CD4-positive, alpha-beta T cell treated with Interleukin-4 for 1 hour (primary cell): ENCODE measurements at regions not wholly inside any gene's neighbourhood (a gene's known extent, or its start where the extent isn't known, plus 50 kb on each side); places are given as distances from the start of the nearest gene placed in this dataset.

Experiments used
- DNase-seq, 2 donors: peaks; one replicate each; pipeline ENCODE4 v3.0.0-alpha.2; 2020 to 2022

DNA sequence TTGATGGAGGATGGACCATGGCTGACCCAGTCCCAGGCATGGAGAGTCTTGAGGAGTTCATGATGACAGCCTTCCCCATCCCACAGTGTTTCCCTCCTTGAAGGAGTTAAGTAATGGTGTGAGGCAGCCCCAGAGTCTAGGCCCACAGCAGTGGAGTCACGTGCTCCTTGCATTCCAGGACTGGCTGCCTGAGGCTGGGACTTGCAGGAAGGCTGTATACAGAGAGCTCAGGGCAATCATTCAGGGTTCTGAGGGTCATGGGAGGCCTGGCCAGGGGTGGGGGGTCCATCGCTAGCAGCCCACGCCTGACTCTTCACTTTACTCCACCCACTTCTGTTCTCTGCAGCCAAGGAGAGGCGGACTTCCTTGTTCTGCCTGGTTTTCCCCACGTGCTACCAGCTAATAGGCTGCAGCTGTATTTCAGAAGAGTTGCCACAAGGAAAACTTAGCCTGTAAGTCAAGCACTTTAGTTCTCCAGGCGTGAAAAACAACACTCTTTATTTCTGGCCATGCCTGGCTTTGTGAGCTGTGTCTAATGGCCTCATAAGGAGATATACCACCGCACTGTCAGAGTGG lies 272.5 kb downstream of the DHX35 start:
- DNase-seq, result no peak

DNA sequence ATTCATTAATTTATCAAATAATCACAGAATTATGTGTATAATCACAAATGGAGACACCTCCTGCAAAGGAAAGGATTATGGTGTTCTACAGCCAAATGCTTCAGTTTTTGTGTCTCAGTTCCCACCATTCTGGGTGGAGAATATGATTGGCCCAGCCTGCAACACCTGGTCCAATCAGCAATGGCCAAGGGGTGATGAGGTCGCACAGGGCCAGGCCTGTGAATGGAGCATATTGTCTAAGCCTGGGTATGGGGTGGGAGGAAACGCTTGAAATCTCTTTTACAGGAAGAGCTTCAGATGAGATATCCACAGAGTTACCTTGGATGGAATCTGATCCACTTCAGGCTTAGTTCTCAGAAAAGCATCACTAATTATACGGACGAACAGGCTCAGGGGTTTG lies 271.6 kb downstream of the DHX35 start:
- DNase-seq, result no peak

DNA sequence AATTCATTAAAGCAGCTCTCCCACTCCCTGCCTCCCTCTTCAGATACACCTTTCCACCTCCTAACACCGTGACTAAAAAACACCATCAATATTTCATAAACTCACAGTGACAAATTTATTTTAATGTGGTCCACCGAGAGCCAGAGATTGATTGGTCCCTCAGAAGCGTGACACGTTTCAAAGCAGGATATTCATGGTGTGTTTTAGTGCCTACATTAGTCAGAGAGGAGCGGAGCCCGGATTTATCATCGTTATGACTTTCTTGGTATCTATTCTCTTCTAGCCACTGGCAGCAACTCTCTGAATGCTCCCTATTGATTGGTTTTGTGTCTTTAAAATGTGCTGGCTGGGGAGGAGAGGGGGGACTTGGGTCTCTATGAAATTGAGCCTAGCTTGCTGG lies 265.3 kb downstream of the DHX35 start:
- DNase-seq, result no peak

DNA sequence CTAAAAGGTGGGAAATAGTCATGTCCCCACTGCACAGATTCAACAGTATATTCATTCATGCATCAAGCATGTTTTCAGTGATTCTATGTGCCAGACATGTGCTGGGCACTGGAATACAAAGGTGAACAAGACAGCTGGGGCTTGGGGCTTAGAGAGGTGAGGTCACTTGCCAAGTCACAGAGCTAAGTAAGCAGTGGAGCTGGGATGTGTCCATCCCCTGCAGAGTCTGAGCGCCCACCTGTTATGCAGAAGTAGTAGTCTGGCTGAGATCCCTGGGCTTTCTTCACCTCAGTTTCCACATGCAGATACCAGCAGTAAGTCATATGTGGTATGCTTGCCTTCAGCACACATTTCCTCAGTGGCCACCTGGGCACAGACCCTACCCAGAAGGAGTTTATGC lies 263.8 kb downstream of the DHX35 start:
- DNase-seq, result no peak

DNA sequence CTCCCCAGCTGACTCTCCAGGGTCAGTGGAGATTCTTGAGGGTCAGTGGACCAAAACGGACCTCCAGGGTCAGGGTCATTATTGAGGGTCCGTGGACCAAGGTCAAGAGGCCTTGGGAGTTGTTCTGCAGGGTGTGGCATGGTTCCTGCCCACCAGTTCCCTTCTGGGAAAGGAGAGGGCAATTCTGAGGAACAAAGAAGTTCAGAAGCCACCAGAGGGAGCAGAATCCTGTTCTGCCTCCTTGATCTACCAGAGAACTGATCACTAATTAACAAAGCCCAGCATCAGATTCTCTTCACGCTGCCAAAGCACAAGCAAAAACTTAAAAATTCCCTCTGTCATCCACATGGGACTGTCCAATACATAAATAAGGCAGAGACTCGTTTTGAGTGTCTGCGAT lies 263.4 kb downstream of the DHX35 start:
- no peak for DNase-seq

DNA sequence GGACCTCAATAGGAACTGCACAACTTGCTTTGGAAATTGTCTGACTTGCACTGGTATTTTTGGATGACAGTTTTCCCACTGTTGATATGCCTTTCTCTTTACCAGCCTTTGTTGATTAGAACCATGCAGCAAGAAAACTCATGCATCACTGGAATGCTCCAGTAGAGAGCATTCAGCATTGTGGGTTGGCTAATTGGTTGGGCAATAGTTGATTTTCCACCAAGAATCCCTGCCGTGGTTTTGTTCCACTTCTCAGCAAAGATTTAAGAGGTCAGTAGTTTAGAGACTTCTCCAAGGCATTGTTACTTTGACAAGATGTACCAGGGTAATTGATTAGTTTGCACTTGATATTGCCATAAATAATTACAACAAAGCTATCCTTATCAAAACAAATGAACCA lies 260.0 kb downstream of the DHX35 start:
- DNase-seq, result no peak

DNA sequence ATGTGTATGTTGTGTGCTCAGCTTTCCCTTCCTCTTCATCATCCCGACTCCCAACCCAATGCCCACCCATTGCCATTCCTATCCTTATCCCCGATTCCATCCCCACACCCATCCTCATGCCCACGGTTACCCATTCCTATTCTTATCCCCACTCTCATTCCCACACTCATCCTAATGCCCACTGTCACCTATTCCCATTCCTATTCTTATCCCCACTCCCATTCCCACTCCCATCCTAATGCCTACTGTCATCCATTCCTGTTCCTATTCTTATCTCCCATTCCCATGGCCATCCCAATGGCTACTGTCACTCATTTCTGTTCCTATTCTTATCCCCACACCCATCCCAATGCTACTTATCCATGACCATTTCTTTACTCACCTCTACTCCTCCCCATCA lies 254.1 kb downstream of the DHX35 start:
- DNase-seq, result no peak

DNA sequence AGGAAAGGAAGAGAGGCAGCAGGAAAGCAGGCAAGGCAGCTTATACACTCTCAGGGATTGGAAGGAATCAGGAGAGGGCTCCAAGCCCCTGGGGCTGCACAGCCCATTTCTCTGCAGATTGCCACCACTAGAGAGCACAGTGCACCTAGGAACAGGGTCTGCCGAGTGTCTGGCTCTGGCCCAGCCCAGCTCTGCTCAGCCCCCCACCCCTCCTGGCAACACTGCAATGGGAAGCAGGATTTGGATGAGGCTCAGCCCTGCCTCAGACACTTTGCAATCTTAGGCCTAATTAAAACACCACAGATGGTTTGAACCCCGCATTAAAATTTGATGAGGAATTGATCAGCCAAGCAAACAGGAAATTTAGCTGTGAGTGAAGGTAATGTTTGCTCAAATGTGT lies 252.7 kb downstream of the DHX35 start:
- no peak for DNase-seq

DNA sequence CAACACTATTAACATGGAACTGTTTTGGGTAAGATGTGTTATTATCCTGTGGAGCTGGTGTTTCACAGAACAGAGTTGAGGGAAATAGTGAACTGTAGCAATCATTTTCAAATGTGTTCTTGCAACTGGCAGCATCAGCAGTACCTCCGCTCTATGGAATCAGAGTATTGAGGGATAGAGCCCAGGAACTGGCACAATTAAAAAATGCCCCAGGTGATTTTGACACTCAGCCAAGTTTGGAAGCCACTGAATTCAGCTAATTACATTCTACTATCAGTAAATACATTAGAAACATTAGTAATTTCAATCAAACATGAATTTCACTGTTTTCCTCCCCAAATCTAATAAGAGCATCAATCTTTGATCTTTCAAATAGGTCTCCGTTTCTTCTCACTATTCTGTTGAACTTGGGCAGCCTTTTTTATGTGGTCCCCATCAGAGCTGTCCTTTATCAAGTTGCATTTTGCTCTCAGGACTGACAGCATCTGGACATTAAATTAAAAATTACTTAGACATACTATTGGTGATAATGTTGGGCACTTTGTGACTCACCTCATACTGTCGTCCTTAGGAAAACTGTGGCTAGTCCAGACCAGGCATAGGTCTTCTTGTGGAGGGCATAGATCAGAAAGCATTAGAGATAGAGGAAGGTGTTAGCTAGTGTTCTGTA lies 251.5 kb downstream of the DHX35 start:
- DNase-seq, result no peak

DNA sequence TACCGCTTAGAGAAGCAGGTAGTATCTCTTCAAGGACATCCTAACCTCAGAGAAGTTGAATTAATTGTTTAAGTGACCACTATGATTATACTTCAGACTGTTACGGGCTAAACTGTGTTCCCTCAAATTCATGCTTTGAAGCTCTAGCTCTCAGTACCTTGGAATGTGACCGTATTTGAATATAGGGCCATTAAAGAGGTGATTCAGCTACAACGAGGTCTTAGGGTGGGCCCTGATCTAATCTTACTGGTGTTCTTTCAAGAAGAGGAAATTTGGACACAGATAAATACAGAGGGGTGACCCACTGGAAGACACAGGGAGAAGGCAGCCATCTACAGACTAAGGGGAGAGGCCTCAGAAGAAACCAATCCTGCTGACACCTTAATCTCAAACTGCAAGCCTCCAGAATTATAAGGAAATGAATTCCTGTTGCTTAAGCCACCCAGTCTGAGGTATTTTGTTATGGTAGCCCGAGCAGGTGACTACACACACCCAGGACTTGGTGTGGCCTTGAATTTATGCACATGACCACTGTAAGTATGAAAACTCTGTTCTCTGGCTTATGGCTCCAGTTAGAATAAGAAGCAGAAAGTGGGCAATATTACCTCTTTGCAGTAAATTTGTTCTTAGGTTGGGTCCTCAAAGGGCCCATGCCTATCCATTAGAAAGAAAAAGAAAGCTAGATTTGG lies 249.1 kb downstream of the DHX35 start:
- no peak for DNase-seq

DNA sequence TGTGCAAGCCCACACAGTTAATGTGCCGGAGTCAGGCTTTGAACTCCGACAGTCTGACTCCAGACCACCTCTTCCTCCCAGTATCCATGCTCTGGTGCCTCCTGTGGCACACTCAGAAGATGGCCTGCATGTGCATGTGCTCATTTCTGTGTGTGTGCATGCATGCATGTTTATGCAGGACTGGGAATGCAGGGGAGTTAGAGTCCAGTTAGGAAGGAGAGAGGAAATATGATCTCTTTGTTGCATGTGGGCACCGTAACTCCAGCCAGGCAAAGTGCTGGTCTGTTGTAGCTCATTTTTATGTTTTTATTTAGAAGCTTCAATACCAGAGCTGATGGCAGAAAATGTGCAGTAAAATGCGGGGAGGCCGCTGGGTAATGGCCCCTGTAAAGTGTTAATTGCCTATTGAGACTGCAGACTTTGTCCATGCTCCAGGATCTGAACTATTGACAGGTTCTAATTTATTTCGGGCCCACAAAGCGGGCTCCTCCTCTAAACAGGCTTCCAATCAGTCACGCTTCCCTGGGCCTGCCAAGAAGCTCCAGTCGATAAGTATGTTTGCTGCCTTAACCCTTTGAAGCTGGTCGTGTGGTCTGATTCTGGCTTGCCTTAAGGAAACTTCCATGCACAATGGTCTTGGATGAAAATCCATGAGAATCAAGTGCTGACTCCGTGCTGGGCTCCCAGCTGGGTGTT lies 248.3 kb downstream of the DHX35 start:
- DNase-seq, result no peak

DNA sequence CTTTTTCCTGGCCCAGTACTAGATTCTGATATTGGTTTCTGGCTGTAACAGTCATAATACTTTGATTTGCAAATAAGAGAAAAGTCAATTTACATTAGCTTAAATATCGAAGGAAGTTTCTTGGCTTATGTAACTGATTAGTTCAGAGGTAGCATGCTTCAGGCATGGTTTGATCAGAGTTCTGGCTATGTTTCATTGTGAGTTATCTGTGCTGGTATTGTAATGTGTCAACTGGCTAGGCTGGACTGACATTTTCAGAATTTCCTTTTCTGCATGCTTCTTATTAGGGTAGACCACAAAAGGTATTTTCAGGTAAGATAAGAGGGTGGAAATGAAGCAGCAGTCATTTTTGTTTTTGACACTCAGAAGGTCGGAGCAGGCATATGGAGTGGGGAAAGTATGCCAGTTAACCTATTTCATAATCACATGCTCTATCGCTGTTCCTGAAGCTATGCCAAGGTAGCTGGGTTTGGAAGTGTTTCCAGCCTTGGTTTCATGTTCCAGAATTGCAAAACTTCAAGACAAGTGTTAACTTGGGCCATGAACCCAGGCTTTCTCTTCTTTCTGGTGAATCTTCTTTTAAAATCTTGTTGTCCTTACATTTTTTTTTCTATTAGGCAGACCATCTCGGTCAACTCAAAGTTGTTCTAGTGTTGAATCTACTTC lies 244.9 kb downstream of the DHX35 start:
- no peak for DNase-seq

DNA sequence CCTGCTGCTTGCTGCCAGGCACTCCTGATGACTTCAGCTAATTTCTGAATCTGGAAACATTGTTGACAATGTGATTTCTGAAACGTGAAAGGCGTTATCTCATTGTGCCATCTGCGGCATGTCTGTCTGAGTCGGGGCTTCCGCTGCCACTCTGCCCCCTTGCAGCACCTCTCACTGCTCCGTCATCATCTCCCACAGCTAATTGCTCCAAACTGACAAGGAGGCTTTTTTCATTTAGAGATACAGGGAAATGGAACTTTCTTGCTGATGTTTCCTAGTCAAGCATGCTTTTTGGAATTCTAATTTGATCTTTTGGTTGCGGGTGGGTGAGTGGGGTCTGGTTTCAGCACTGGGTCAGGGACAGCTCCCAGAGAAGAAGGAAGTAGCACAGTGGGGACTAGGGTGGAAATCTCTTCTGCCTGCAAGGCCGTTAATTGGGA lies 233.5 kb downstream of the DHX35 start:
- DNase-seq, result no peak

DNA sequence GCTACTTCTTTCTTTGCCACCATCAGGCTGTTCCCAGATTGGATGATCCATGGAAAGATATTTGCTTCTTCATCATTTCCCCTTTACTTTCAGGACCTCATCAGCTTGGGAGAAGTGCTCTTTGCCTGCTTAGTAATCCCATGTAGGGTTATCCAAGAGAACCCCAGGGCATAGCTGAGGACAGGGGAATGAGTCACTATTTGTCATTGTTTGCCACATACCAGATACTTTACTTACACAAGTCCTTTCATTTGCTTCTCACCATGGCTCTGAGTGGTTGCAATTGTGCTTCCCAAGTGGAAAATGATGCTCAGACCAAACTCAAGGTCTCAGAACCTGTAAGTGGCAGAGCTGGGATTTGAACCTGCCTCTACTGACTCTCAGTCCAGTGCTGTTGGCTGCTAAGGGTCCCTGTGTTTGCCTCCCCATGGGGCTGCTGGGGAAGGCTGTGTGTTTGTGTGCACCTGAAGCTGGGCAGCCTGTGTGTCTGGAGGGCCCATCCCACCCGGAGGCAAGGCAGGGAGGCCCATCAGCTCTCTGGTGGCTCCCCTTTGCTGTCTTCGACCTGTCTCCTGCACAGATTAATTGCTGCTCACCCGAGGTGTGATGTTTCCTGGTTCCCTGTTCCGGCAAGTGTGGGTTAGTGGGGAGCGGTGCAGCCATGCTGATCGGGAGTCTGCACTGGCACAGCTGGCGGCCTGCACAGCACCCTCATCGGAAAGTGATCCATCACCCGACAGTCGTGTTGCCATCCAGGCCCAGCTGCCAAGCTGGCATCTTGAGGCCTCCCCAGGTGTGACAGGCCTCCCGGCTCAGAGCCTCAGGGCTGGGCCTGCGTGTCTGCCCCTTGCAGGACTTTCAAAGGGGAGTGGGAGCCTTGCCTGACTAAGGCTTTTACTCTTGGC lies 228.8 kb downstream of the DHX35 start:
- DNase-seq, result no peak

DNA sequence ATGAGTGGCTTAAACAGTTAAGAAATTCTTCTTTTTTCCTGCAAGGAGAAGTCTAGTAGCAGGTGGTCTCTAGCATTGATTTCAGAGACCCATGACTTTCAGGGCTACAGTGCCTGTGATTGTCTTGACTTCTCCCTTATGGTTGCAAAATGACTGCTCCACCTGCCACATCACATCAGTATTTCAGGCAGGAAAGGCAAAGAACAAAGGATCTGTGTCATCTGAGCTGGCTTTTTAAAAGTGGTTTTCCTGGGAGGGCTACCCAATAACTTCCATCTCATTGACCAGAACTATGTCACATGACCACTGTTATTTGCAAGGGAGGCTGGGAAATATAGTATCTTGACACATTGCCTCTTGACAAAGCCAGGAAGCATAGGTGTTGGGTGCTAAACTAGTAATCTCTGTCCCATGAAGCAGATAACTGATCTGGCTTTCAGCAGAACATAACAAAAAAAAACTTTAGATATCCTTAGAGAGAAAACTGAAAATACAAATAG lies 226.2 kb downstream of the DHX35 start:
- DNase-seq, result no peak

DNA sequence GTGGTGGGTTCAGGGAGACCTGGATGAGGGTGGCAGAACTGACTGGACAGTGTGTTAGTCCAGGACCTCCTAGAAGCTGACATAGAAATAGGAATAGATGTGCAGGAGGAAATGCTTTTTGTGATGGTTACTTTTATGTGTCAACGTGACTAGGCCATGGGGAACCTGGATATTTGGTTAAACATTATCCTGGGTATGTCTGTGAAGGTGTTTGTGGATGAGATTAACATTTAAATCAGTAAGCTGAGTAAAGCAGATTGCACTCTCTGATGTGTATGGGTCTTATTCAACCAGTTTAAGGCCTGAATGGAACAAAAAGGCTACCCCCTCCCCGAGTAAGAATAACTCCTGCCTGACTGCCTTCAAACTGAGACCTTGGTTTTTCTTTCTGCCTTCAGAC lies 219.3 kb downstream of the DHX35 start:
- DNase-seq, result no peak

DNA sequence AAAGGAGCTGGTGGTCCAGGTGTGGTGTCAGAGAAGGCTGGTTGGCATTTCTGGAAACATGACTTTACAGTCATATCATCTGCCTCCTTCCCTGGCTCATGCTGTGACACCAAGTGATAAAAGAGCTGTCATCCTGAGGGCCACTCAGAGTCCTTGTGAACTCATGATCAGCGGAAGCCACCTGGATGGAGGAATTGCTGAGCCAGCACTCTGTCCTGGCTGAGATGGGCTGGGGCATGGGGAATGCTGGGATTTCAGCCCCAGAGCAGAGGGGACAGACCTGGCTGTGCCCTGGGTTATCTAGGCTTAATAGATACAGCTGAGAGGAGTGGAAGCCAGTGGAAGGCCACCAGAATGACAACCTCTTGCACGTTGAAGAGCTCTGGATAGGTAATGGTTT lies 214.3 kb downstream of the DHX35 start:
- DNase-seq, result no peak

DNA sequence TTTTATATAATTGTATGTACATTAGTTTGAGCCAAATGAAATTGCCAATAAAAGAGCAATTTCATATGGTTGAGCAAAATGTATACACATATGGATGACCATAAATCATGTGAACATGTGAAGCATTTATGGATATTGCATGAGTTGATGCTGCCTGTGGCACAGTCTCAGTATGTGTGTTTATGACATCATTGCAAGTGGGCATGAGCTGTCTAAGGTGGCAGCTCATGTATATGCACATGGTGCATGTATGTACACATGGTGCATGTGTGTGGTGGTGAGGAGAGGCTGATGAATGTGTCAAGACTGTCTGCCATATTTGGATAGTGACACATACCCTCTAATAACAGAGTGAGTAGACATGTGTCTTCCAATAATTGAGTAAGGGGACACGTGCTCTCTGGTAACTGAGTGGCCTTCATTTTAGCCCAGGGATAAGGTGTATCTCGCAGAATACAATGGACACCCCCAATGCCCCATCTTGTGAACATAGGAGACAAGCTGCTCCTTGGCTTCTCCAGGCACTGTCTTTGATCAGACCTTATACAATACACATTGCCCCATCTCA lies 208.8 kb downstream of the DHX35 start:
- DNase-seq, result no peak

DNA sequence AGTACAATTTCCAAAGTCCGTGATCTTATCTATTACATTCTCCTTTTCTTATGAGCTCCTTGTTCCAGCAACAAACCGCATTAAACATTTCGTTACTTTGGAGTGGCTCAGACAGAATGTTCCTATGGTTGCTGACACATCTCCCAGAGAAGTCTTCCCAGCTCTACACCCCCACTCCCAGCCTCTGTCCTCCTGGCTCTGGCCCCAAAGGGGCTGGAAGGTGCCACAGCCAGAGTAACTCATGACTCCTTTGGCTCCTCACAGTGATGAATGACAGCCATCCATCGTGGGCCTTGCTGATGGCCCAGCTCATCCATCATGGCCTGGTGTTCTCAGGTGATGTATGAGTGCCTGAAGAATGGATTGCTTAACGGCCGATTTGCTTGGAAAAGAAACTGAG lies 203.0 kb downstream of the DHX35 start:
- DNase-seq, result no peak

DNA sequence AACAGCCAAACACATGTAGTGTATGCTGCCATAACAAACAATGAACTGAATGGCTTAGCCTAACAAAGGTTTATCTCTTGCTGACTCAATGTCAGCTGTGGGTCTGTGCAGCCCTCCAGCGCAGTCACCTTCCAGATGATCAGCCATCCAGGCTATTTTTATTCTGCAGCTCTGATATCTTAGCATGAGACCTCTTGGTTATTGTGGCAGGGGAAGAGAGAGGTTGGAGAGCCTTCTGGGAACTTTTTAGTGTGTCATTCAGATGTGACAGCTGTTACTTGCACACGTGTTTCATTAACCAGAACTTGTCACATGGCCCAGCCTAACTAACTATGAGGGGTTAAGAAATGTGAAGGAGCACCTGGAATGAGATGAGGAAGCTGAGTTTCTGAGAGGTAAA lies 202.5 kb downstream of the DHX35 start:
- no peak for DNase-seq

DNA sequence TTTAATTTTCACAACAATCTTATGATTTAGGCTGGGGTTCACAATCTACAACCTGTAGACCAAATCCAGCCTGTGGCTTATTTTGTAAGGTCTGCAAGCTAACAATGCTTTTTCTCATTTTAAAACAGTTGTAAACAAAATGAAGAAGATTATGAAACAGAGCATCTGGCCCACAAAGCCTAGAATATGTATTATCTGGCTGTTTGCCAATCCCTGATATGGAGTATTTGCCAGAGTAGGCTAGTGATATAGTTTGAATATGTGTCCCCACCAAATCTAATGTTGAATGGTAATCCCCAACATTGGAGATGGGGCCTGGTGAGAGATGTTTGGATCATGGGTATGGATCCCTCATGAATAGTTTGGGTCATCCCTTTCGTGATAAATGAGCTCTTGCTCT lies 201.8 kb downstream of the DHX35 start:
- no peak for DNase-seq

DNA sequence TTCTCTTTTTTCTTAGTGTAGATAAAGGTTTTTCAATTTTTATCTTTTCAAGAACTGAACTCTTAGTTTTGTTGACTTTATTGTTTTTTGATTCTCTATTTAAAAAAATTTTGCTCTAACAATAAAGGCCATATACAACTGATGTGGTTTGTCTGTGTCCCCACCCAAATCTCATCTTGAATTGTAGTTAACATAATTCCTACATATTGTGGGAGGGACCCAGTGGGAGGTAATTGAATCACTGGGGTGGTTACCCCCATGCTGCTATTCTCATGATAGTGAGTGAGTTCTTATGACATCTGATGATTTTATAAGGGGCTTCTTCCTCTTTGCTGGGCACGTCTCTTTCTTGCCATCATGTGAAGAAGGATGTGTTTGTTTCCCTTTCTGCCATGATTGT lies 199.8 kb downstream of the DHX35 start:
- DNase-seq, result no peak
